RWPE2 (cell line): ENCODE measurements at regions not wholly inside any gene's neighbourhood (a gene's known extent, or its start where the extent isn't known, plus 50 kb on each side); places are given as distances from the start of the nearest gene placed in this dataset.

Source experiments
- ATAC-seq: fragments of 200-7000 bp; cut with Tn5 transposase; 3 replicates; pipeline ENCODE4 v1.9.1; 2021; ENCODE audit warnings: low read depth
- DNase-seq: peaks from one replicate; pipeline ENCODE4 v3.0.0-alpha.2; 2020; ENCODE audit warnings: low spot score
- H3K27ac ChIP-seq: fragments of 450-650 bp; 2 replicates; pipeline ENCODE4 v1.5.1; 2017; ENCODE audit warnings: mild to moderate bottlenecking; ENCODE audit not compliant: poor library complexity, severe bottlenecking
- H3K27me3 ChIP-seq: fragments of 250-450 bp; sonication (Bioruptor Pico); 2 replicates; pipeline ENCODE4 v1.5.1; 2021; ENCODE audit warnings: mild to moderate bottlenecking, moderate library complexity; ENCODE audit not compliant: insufficient read depth, poor library complexity, severe bottlenecking
- H3K36me3 ChIP-seq: fragments of 250-450 bp; sonication (Bioruptor Pico); 2 replicates; pipeline ENCODE4 v1.5.1; 2020; ENCODE audit warnings: low read depth, mild to moderate bottlenecking, moderate library complexity
- H3K4me1 ChIP-seq: fragments of 250-450 bp; sonication (Bioruptor Pico); 2 replicates; pipeline ENCODE4 v1.5.1; 2021; ENCODE audit warnings: mild to moderate bottlenecking, moderate library complexity; ENCODE audit not compliant: insufficient read depth, poor library complexity, severe bottlenecking
- H3K4me3 ChIP-seq: fragments of 250-450 bp; sonication (Bioruptor Pico); 2 replicates; pipeline ENCODE4 v1.5.1; 2021; ENCODE audit warnings: mild to moderate bottlenecking, moderate library complexity; ENCODE audit not compliant: severe bottlenecking
- H3K9me3 ChIP-seq: fragments of 250-450 bp; sonication (Bioruptor Pico); 2 replicates; pipeline ENCODE4 v1.5.1; 2021; ENCODE audit warnings: mild to moderate bottlenecking, moderate library complexity; ENCODE audit not compliant: severe bottlenecking
- CTCF ChIP-seq: fragments of 450-650 bp; IDR thresholded peaks from one replicate; pipeline ENCODE4 v1.5.1; 2017; ENCODE audit warnings: mild to moderate bottlenecking, moderate library complexity; ENCODE audit not compliant: poor library complexity, severe bottlenecking

GRCh38 chr17:30594223-30594952 is 117.2 kb downstream of the GOSR1 start:
- Histone ChIP-seq H3K36me3 (no peaks in the 10 kb centered on the region), H3K27ac (no peak overlapping the region), H3K4me1 (no peaks in the 10 kb centered on the region), H3K27me3 (no peaks in the 10 kb centered on the region), H3K9me3 (no peaks in the 10 kb centered on the region), H3K4me3 (no peak overlapping the region)
- ATAC-seq: no peak
- no peak for DNase-seq
- no peak for TF ChIP-seq CTCF

DNA sequence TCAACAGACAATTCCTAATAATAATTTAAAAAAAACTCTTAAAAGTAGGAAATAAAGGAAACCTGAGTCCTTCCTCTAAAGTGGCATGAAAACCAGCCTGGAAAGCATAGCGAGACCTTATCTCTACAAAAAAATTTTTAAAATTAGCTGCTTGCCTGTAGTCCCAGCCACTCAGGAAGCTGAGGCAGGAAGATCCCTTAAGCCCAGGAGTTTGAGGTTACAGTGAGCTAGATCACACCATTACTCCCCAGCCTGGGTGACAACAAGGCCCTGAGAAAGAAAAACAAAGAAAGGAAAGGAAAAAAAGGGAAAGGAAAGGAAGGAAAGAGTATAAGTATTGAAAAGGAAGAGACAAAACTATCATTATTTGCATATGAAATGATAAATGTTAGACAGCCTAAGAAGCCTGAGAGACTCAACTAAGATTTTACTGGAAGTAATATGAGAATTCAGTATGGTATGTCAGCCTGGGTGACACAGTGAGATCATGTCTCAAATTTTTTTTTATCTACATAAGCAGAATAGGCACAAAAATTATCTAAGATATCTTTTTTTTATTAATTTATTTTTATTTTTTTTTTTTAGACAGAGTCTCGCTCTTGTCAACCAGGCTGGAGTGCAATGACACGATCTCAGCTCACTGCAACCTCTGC is 113.0 kb downstream of the GOSR1 start:
- no peaks in the 10 kb centered on the region for H3K9me3 ChIP-seq
- TF ChIP-seq CTCF: no peak
- no peak for DNase-seq
- no peaks in the 10 kb centered on the region for H3K36me3 ChIP-seq
- no peak overlapping the region for H3K27ac ChIP-seq
- H3K4me1 ChIP-seq: no peaks in the 10 kb centered on the region
- no peak for ATAC-seq
- no peaks in the 10 kb centered on the region for H3K27me3 ChIP-seq
- no peak overlapping the region for H3K4me3 ChIP-seq

GRCh38 chr17:30589431-30589830 is 112.2 kb downstream of the GOSR1 start:
- DNase-seq (no peak), ATAC-seq (no peak)
- Histone ChIP-seq H3K27ac (no peak overlapping the region), H3K4me1 (no peaks in the 10 kb centered on the region), H3K27me3 (no peaks in the 10 kb centered on the region), H3K36me3 (no peaks in the 10 kb centered on the region), H3K4me3 (no peak overlapping the region), H3K9me3 (no peaks in the 10 kb centered on the region)
- TF ChIP-seq CTCF: no peak

GRCh38 chr17:30588798-30589247 is 111.6 kb downstream of the GOSR1 start:
- H3K27me3 ChIP-seq: no peaks in the 10 kb centered on the region
- no peaks in the 10 kb centered on the region for H3K4me1 ChIP-seq
- no peak overlapping the region for H3K4me3 ChIP-seq
- H3K27ac ChIP-seq: no peak overlapping the region
- no peaks in the 10 kb centered on the region for H3K9me3 ChIP-seq
- no peak for ATAC-seq
- no peaks in the 10 kb centered on the region for H3K36me3 ChIP-seq
- no peak for DNase-seq
- TF ChIP-seq CTCF: no peak
